Suprapubic skin (tissue), 3 donors: ENCODE measurements at regions not wholly inside any gene's neighbourhood (a gene's known extent, or its start where the extent isn't known, plus 50 kb on each side); places are given as distances from the start of the nearest gene placed in this dataset.

Source experiments
- CTCF ChIP-seq, 2 donors: fragments of 200-600 bp in 1 of 2; fragments of 450-650 bp in 1 of 2; sonication (generic) in 1 of 2; IDR thresholded peaks; one replicate each; pipeline ENCODE4 v1.5.1; 2016 to 2019; ENCODE audit warnings: antibody characterized with exemption in 2 of 2, mild to moderate bottlenecking in 1 of 2, moderate library complexity in 1 of 2
- POLR2AphosphoS5 ChIP-seq, 3 donors: sonication (generic); formaldehyde crosslinking; IDR thresholded peaks; one replicate each; pipeline ENCODE4 v1.6.1; 2017; ENCODE audit warnings: antibody characterized with exemption in 3 of 3

- TF ChIP-seq CTCF (IDR thresholded peaks at IDR 0.05) (no peak), POLR2AphosphoS5 (IDR thresholded peaks at IDR 0.05) (no peak)
Measured at GRCh38 chr11:98587884-98588283, 432.9 kb upstream of the CNTN5 start.
